K562 (cell line): ENCODE measurements at regions not wholly inside any gene's neighbourhood (a gene's known extent, or its start where the extent isn't known, plus 50 kb on each side); places are given as distances from the start of the nearest gene placed in this dataset.

ENCODE experiments used
- CREB1 ChIP-seq, 2 experiments: sonication (generic) in 1 of 2; formaldehyde crosslinking in 1 of 2; IDR thresholded peaks; 2 replicates each; pipeline versions ENCODE4 v1.6.1 to v1.8.0; 2012 to 2022; ENCODE audit warnings: inconsistent platforms in 1 of 2, mild to moderate bottlenecking in 1 of 2, missing genetic modification reagents in 1 of 2, moderate library complexity in 1 of 2
- KAT7 ChIP-seq: sonication (generic); formaldehyde crosslinking; IDR thresholded peaks from 2 replicates; pipeline ENCODE4 v1.8.0; 2022; ENCODE audit warnings: missing genetic modification reagents, mild to moderate bottlenecking, borderline replicate concordance
- ZNF24 ChIP-seq: fragments of 450-650 bp; IDR thresholded peaks from 2 replicates; pipeline ENCODE4 v1.6.1; 2016
- TF ChIP-seq, protein P1 (sequence below): sonication (generic); formaldehyde crosslinking; IDR thresholded peaks from 2 replicates; pipeline ENCODE4 v1.9.0; 2022; ENCODE audit warnings: mild to moderate bottlenecking, missing genetic modification reagents
- TF ChIP-seq, protein P2 (sequence below): sonication (generic); formaldehyde crosslinking; IDR thresholded peaks from 2 replicates; pipeline ENCODE4 v1.8.1; 2022; ENCODE audit warnings: missing genetic modification reagents

DNA sequence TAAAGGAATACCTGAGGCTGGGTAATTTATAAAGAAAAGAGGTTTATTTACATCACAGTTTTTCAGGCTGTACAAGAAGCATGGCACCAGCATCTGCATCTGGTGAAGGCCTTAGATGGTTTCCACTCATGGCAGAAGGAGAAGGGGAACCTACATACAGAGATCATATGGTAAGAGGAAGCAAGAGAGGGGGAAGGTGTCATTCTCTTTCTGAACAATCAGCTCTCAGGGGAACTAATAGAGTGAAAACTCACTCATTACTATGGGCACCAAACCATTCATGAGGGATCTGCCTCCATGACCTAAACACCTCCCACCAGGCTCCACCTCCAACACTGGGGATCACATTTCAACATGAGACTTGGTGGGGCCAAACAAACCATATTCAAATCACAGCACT lies 61.7 kb upstream of the PPP1R2C start:
- TF ChIP-seq KAT7 (CRISPR knock-in tag) (no peak), CREB1 (IDR thresholded peaks at IDR 0.05) (no peak), CREB1 (CRISPR knock-in tag; IDR thresholded peaks at IDR 0.05) (no peak), ZNF24 (no peak)
- TF ChIP-seq, protein P1, sequence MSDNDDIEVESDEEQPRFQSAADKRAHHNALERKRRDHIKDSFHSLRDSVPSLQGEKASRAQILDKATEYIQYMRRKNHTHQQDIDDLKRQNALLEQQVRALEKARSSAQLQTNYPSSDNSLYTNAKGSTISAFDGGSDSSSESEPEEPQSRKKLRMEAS = no peak
- TF ChIP-seq, protein P2, sequence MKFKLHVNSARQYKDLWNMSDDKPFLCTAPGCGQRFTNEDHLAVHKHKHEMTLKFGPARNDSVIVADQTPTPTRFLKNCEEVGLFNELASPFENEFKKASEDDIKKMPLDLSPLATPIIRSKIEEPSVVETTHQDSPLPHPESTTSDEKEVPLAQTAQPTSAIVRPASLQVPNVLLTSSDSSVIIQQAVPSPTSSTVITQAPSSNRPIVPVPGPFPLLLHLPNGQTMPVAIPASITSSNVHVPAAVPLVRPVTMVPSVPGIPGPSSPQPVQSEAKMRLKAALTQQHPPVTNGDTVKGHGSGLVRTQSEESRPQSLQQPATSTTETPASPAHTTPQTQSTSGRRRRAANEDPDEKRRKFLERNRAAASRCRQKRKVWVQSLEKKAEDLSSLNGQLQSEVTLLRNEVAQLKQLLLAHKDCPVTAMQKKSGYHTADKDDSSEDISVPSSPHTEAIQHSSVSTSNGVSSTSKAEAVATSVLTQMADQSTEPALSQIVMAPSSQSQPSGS (CRISPR knock-in tag) = no peak
